Gastrocnemius medialis (tissue), 4 donors: ENCODE measurements at regions not wholly inside any gene's neighbourhood (a gene's known extent, or its start where the extent isn't known, plus 50 kb on each side); places are given as distances from the start of the nearest gene placed in this dataset.

Experiments
- POLR2A ChIP-seq, 2 donors: fragments of 450-650 bp; IDR thresholded peaks; one replicate each; pipeline ENCODE4 v1.6.1; 2017; ENCODE audit warnings: antibody characterized with exemption in 2 of 2, mild to moderate bottlenecking in 2 of 2, moderate library complexity in 2 of 2
- TF ChIP-seq, protein P1 (sequence below), 5 experiments: fragments of 450-650 bp in 3 of 5; fragments of 200-600 bp in 2 of 5; sonication (generic) in 2 of 5; IDR thresholded peaks in 4 of 5; conservative IDR thresholded peaks in 1 of 5; 1 replicate in 4 of 5; 2 replicates in 1 of 5; pipeline ENCODE4 v1.5.1; 2016 to 2019; ENCODE audit warnings: antibody characterized with exemption in 5 of 5, mild to moderate bottlenecking in 3 of 5, moderate library complexity in 3 of 5

DNA sequence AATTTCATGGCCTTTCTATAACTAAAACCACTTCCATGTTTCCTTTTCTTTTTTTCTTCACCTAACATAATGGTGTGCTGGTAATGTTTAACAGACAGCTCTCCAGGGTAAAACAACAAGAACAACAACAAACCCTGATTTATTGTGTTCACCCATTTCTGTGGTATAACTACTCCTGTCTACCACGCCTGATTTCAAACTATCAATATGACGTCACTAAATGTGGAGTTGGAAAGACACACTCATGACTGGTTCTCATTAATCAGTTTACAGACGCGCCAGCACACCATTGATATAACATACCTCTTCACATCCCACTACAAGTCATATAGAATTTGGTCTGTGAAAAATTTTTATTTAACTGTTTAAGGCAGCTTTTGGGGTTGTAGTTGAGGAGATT lies 142.9 kb downstream of the ARRDC3 start:
- no peak for TF ChIP-seq POLR2A (IDR thresholded peaks at IDR 0.05)
- TF ChIP-seq, protein P1, sequence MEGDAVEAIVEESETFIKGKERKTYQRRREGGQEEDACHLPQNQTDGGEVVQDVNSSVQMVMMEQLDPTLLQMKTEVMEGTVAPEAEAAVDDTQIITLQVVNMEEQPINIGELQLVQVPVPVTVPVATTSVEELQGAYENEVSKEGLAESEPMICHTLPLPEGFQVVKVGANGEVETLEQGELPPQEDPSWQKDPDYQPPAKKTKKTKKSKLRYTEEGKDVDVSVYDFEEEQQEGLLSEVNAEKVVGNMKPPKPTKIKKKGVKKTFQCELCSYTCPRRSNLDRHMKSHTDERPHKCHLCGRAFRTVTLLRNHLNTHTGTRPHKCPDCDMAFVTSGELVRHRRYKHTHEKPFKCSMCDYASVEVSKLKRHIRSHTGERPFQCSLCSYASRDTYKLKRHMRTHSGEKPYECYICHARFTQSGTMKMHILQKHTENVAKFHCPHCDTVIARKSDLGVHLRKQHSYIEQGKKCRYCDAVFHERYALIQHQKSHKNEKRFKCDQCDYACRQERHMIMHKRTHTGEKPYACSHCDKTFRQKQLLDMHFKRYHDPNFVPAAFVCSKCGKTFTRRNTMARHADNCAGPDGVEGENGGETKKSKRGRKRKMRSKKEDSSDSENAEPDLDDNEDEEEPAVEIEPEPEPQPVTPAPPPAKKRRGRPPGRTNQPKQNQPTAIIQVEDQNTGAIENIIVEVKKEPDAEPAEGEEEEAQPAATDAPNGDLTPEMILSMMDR (IDR thresholded peaks at IDR 0.05 in 4 of 5, conservative IDR thresholded peaks at IDR 0.05 in 1 of 5): no peak
